ENCODE measurements at regions not wholly inside any gene's neighbourhood (a gene's known extent, or its start where the extent isn't known, plus 50 kb on each side); places are given as distances from the start of the nearest gene placed in this dataset.
"Not testable (repeated sequence)": the region's sequence is repeated elsewhere in the genome, so short reads cannot be mapped to it uniquely, and the experiment has no call there.

- DNase-seq (ENCODE audit: low read depth): no peak
- no peak for TF ChIP-seq CTCF (IDR thresholded peaks at IDR 0.05; ENCODE audit: low read depth, low read length, missing control alignments)
- no peak overlapping the region for H3K4me3 ChIP-seq (ENCODE audit: low read depth, low read length)
Observed at GRCh38 chr7:80040335-80040734, 94.3 kb upstream of the GNAI1 start.

GRCh38 chr7:80039251-80039884, 95.3 kb upstream of the GNAI1 start:
- no peak for DNase-seq (ENCODE audit: low read depth)

GRCh38 chr7:80037689-80038088, 96.9 kb upstream of the GNAI1 start:
- no peak for DNase-seq (ENCODE audit: low read depth)
- no peak overlapping the region for H3K4me3 ChIP-seq (ENCODE audit: low read depth, low read length)
- no peak for TF ChIP-seq CTCF (IDR thresholded peaks at IDR 0.05; ENCODE audit: low read depth, low read length, missing control alignments)

More at GRCh38 chr7:80039251-80039884, 95.3 kb upstream of the GNAI1 start:
- H3K4me3 ChIP-seq (ENCODE audit: low read depth, low read length): no peak overlapping the region
- no peak for TF ChIP-seq CTCF (IDR thresholded peaks at IDR 0.05; ENCODE audit: low read depth, low read length, missing control alignments)

- DNase-seq (ENCODE audit: low read depth): no peak
Observed at GRCh38 chr7:80036107-80036506, 98.5 kb upstream of the GNAI1 start.

GRCh38 chr7:80028717-80029116, 105.9 kb upstream of the GNAI1 start:
- TF ChIP-seq CTCF (IDR thresholded peaks at IDR 0.05; ENCODE audit: low read depth, low read length, missing control alignments): no peak
- no peak overlapping the region for H3K4me3 ChIP-seq (ENCODE audit: low read depth, low read length)
- no peak for DNase-seq (ENCODE audit: low read depth)

More at GRCh38 chr7:80036107-80036506, 98.5 kb upstream of the GNAI1 start:
- no peak for TF ChIP-seq CTCF (IDR thresholded peaks at IDR 0.05; ENCODE audit: low read depth, low read length, missing control alignments)
- no peak overlapping the region for H3K4me3 ChIP-seq (ENCODE audit: low read depth, low read length)

- no peak overlapping the region for H3K4me3 ChIP-seq (ENCODE audit: low read depth, low read length)
- DNase-seq (ENCODE audit: low read depth): no peak
- no peak for TF ChIP-seq CTCF (IDR thresholded peaks at IDR 0.05; ENCODE audit: low read depth, low read length, missing control alignments)
Observed at GRCh38 chr7:80027611-80028173, 106.9 kb upstream of the GNAI1 start.

- no peak for DNase-seq (ENCODE audit: low read depth)
- H3K4me3 ChIP-seq (ENCODE audit: low read depth, low read length): no peak overlapping the region
- no peak for TF ChIP-seq CTCF (IDR thresholded peaks at IDR 0.05; ENCODE audit: low read depth, low read length, missing control alignments)
Observed at GRCh38 chr7:80026766-80027165, 107.9 kb upstream of the GNAI1 start.

- not testable (repeated sequence) for H3K4me3 ChIP-seq (ENCODE audit: low read depth, low read length); DNase-seq (ENCODE audit: low read depth)
Observed at GRCh38 chr7:80020277-80020676, 114.4 kb upstream of the GNAI1 start.

- DNase-seq (ENCODE audit: low read depth); H3K4me3 ChIP-seq (ENCODE audit: low read depth, low read length): not testable (repeated sequence)
Observed at GRCh38 chr7:80019809-80020207, 114.8 kb upstream of the GNAI1 start.
